ENCODE measurements at regions not wholly inside any gene's neighbourhood (a gene's known extent, or its start where the extent isn't known, plus 50 kb on each side); places are given as distances from the start of the nearest gene placed in this dataset.

DNA sequence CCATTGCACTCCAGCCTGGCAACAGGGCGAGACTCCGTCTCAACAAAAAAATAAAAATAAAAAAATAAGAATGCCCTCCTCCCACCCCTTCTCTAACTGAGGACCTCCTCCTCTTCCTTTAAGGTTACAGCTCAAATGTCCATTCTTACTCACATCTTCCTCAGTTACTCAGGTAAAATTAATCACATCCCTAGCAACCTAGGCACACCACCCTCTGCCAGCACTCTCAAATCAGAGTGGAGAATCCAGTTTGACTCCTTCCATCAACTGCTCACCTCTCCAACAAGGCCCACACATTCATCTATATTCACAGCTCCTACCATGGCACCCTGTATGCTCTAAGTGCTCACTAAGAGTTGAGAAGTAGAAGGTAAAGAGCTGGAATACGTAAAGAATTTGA lies 254.3 kb downstream of the ZEB2 start:
- H3K27me3 ChIP-seq (replicated peaks; ENCODE audit: insufficient read depth), result no peaks in the 10 kb centered on the region
- TF ChIP-seq, protein P1, sequence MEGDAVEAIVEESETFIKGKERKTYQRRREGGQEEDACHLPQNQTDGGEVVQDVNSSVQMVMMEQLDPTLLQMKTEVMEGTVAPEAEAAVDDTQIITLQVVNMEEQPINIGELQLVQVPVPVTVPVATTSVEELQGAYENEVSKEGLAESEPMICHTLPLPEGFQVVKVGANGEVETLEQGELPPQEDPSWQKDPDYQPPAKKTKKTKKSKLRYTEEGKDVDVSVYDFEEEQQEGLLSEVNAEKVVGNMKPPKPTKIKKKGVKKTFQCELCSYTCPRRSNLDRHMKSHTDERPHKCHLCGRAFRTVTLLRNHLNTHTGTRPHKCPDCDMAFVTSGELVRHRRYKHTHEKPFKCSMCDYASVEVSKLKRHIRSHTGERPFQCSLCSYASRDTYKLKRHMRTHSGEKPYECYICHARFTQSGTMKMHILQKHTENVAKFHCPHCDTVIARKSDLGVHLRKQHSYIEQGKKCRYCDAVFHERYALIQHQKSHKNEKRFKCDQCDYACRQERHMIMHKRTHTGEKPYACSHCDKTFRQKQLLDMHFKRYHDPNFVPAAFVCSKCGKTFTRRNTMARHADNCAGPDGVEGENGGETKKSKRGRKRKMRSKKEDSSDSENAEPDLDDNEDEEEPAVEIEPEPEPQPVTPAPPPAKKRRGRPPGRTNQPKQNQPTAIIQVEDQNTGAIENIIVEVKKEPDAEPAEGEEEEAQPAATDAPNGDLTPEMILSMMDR (IDR thresholded peaks at IDR 0.05), result no peak
- DNase-seq (ENCODE audit: low spot score) (no peak), ATAC-seq (ENCODE audit: insufficient number of reproducible peaks, low FRiP score, low read depth) (no peak)
- no peak overlapping the region for H3K4me3 ChIP-seq
- no peak overlapping the region for H3K27ac ChIP-seq
- no peaks in the 10 kb centered on the region for H3K4me1 ChIP-seq (ENCODE audit: control insufficient read depth in 1 of 2, low read depth in 2 of 2)
- H3K36me3 ChIP-seq, result no peaks in the 10 kb centered on the region
- no peaks in the 10 kb centered on the region for H3K9me3 ChIP-seq

DNA sequence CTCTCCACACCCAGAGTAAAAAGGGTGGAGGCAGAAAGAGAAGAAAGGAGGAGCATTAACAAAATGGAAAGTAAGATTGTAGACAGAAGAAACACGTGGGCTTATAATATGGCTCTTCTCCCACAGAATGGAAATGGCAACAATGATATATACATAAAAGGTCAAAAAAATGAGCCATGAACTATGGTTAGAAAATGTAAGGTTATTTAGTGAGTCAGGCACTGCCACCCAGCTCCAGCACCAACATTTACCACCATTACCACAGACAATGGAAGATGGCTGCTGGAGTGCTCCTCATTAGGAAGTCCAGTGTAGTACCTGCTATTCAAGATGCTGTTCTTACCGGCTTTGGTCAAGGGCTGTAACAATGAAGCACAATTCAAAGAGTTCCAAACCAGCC lies 258.0 kb downstream of the ZEB2 start:
- Histone ChIP-seq H3K36me3 (no peaks in the 10 kb centered on the region), H3K4me3 (no peak overlapping the region), H3K27me3 (replicated peaks; ENCODE audit: insufficient read depth) (no peaks in the 10 kb centered on the region), H3K9me3 (peaks cover 7% of the 10 kb centered on the region), H3K27ac (no peak overlapping the region), H3K4me1 (ENCODE audit: control insufficient read depth in 1 of 2, low read depth in 2 of 2) (no peaks in the 10 kb centered on the region)
- no peak for DNase-seq (ENCODE audit: low spot score)
- ATAC-seq (ENCODE audit: insufficient number of reproducible peaks, low FRiP score, low read depth), result no peak
- TF ChIP-seq, protein P1 (IDR thresholded peaks at IDR 0.05), result no peak

DNA sequence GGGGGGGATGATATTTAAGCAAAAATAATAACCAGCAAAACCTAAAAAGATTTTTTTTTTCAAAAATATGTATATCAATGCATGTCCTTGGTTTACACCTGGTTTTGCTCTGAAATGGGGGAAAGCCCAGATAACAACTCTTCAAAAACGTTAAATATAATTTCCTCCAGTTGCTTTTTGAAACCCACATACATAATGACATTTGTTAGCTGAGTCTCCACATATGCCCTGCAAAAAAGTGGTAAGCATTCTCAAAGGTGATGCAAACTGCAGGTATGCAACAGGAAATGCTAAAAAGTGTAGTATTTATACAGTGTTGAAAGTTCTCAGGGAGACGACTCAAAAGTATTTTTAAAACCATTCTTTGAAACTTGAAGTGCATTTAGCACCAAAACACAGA lies 258.6 kb downstream of the ZEB2 start:
- DNase-seq (ENCODE audit: low spot score) (no peak), ATAC-seq (ENCODE audit: insufficient number of reproducible peaks, low FRiP score, low read depth) (no peak)
- Histone ChIP-seq H3K9me3 (peaks cover 7% of the 10 kb centered on the region), H3K27ac (no peak overlapping the region), H3K4me3 (no peak overlapping the region), H3K36me3 (no peaks in the 10 kb centered on the region), H3K27me3 (replicated peaks; ENCODE audit: insufficient read depth) (no peaks in the 10 kb centered on the region), H3K4me1 (ENCODE audit: control insufficient read depth in 1 of 2, low read depth in 2 of 2) (no peaks in the 10 kb centered on the region)
- TF ChIP-seq, protein P1 (IDR thresholded peaks at IDR 0.05), result no peak

DNA sequence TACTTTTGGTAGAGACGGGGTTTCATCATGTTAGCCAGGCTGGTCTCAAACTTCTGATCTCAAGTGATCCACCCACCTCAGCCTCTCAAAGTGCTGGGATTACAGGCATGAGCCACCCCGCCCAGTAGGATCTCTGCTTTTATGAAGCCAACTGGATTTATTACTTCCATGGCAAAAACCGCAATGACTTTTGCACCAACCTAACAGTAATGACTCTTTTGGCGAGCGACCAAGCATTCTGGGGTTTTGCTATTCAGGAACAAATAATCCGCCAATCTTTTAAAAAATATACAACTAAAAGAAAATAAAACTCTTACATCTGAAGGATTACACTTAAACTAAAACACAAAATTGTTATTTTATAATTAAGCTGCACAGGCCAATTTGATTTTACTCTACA lies 260.6 kb downstream of the ZEB2 start:
- Histone ChIP-seq H3K27ac (no peak overlapping the region), H3K27me3 (replicated peaks; ENCODE audit: insufficient read depth) (no peaks in the 10 kb centered on the region), H3K36me3 (no peaks in the 10 kb centered on the region), H3K4me3 (no peak overlapping the region), H3K4me1 (ENCODE audit: control insufficient read depth in 1 of 2, low read depth in 2 of 2) (no peaks in the 10 kb centered on the region), H3K9me3 (peaks cover 7% of the 10 kb centered on the region)
- TF ChIP-seq, protein P1 (IDR thresholded peaks at IDR 0.05), result no peak
- ATAC-seq (ENCODE audit: insufficient number of reproducible peaks, low FRiP score, low read depth) (no peak), DNase-seq (ENCODE audit: low spot score) (no peak)

DNA sequence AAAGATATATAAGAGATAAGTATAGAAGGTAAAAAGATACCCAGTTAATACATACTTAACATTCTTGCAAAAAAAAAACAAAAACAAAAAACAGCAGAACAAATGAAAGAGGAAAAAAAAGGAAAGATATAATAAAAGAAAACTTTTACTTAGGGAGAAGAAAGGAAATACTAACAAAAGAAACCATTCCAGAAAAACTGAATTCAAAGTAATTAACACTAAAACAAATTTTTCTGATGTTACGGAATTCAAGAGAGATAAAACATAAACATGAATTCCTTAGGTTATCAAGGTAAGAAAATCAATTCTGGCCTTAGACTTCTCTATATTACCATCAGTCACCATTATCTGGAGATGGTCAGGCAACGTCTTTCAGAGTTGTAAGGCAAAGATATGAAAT lies 261.8 kb downstream of the ZEB2 start:
- Histone ChIP-seq H3K36me3 (no peaks in the 10 kb centered on the region), H3K4me3 (no peak overlapping the region), H3K27me3 (replicated peaks; ENCODE audit: insufficient read depth) (no peaks in the 10 kb centered on the region), H3K4me1 (ENCODE audit: control insufficient read depth in 1 of 2, low read depth in 2 of 2) (no peaks in the 10 kb centered on the region), H3K9me3 (peaks cover 16% of the 10 kb centered on the region), H3K27ac (no peak overlapping the region)
- TF ChIP-seq, protein P1 (IDR thresholded peaks at IDR 0.05), result no peak
- DNase-seq (ENCODE audit: low spot score), result no peak
- no peak for ATAC-seq (ENCODE audit: insufficient number of reproducible peaks, low FRiP score, low read depth)

Data from thoracic aorta (tissue), 2 donors.